AG09309 (cell line): ENCODE measurements at regions not wholly inside any gene's neighbourhood (a gene's known extent, or its start where the extent isn't known, plus 50 kb on each side); places are given as distances from the start of the nearest gene placed in this dataset.

Experiments
- DNase-seq: peaks from one replicate; pipeline ENCODE4 v3.0.0-alpha.2; 2010; ENCODE audit warnings: low read depth
- H3K4me3 ChIP-seq: 2 replicates; pipeline ENCODE4 v1.5.1; 2011; ENCODE audit warnings: mild to moderate bottlenecking, low read depth, low read length, moderate library complexity; ENCODE audit not compliant: control insufficient read depth
- TF ChIP-seq, protein P1 (sequence below): IDR thresholded peaks from 2 replicates; pipeline ENCODE4 v1.5.1; 2011; ENCODE audit warnings: mild to moderate bottlenecking, low read depth, low read length, inconsistent platforms; ENCODE audit not compliant: insufficient read depth, control insufficient read depth; ENCODE audit errors: missing control alignments

DNA sequence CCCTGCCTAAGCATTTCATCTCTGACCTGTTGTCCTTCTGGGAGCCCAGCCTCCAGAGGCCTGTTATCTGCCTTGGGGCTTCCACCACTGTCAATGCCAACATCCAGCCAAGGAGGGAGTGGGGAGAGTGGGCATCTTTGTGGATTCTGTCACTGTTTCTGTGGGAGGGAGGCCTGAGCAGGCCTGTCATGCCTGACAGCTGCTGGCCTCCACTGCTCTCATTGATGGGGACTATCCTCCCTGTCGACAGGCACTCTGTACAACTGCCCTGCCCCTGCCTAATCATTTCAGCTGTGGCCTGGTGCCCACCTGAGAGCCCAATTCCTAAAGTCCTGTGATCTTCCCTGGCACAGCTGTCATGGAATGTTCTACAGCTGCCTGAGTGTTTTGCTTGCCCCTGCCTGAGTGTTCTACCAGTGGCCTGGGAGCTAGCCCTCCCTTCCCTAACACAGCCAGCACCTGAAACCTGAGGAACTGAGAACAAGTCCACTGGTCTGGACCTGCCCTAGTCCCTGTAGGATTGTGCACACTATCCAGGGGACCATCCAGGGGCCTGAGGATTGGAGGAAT, 145.3 kb downstream of the FAM83B start:
- no peak for DNase-seq
- TF ChIP-seq, protein P1, sequence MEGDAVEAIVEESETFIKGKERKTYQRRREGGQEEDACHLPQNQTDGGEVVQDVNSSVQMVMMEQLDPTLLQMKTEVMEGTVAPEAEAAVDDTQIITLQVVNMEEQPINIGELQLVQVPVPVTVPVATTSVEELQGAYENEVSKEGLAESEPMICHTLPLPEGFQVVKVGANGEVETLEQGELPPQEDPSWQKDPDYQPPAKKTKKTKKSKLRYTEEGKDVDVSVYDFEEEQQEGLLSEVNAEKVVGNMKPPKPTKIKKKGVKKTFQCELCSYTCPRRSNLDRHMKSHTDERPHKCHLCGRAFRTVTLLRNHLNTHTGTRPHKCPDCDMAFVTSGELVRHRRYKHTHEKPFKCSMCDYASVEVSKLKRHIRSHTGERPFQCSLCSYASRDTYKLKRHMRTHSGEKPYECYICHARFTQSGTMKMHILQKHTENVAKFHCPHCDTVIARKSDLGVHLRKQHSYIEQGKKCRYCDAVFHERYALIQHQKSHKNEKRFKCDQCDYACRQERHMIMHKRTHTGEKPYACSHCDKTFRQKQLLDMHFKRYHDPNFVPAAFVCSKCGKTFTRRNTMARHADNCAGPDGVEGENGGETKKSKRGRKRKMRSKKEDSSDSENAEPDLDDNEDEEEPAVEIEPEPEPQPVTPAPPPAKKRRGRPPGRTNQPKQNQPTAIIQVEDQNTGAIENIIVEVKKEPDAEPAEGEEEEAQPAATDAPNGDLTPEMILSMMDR: no peak
- H3K4me3 ChIP-seq: no peak overlapping the region

DNA sequence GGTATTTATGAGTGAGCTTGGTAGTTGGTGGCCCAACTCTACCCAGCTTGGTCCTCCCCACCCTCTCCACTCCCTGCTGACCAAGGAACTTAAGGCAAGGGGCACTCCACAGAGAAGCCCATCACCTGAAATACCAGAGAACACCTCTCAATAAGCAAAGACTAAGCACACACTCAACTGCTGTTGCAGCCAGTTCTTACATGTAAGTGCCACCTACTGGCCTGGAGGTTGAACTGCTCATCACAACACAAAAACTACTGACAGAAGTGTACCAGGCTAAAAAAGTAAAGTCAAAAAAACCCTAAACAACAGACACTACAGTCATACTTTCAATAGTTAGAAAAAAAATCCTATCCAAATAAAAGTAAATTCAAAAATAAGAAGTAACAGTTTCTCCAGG, 146.2 kb downstream of the FAM83B start:
- H3K4me3 ChIP-seq: no peak overlapping the region
- no peak for DNase-seq
- TF ChIP-seq, protein P1: peak; percentile 24

GRCh38 chr6:54993294-54993693, 146.7 kb downstream of the FAM83B start:
- TF ChIP-seq, protein P1: no peak
- H3K4me3 ChIP-seq: no peak overlapping the region
- no peak for DNase-seq

- no peak overlapping the region for H3K4me3 ChIP-seq
- TF ChIP-seq, protein P1: no peak
- DNase-seq: no peak
Observed at GRCh38 chr6:54993948-54994347, 147.4 kb downstream of the FAM83B start.

DNA sequence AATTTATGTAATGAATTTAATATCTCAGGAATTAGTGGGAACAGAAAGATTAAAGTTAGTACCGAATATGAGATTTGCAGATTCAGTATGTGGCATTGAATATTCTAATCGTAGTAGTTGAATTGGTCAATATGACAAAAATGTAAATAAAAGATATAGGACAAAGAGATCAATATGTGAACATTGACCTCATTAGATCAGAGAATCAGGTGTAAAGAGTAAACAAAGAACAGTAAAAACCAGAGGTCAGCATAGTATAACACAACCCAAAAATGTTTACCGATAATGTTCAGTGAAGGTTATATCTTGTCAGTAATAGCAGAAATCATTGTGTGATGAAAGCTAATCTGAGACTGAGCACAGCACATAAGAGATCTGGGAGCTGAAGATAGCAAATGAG, 152.0 kb downstream of the FAM83B start:
- no peak for DNase-seq
- no peak overlapping the region for H3K4me3 ChIP-seq
- TF ChIP-seq, protein P1: no peak

DNA sequence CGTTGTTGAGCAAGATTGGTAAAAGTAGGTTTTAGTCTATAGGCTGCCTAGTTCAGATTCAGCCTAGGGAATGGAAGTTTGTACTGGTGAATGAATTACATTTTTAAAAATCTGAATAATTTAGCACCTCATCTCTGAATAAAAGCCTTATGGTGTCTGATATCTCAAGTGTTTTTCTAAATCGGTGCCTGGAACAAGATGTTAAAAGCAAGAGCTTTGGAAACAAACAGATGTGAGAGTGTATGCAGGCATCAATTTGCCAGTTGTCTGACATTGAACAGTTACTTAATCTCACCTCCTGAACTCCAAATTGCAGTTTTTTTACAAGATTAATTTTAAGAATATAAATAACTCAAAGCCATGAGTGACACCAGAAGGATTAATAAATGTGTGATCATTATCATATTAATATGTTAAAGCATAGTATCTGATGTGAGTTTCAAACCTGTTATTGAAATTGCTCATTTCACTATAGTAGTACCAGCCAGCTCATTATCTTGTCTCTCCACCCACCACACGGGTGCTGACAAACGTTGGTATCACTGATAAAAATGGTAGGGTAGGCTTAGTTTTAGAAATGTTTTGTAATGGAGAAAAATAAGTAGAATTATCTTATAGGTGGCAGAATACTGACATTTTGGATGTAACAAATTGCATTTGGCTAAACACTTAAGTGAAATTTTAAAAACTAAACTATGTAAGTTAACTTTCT, 157.3 kb downstream of the FAM83B start:
- DNase-seq: no peak
- H3K4me3 ChIP-seq: no peak overlapping the region
- TF ChIP-seq, protein P1: no peak
